ENCODE measurements at regions not wholly inside any gene's neighbourhood (a gene's known extent, or its start where the extent isn't known, plus 50 kb on each side); places are given as distances from the start of the nearest gene placed in this dataset.

GRCh38 chr18:56522816-56523215, 115.6 kb downstream of the TXNL1 start:
- TF ChIP-seq CTCF (IDR thresholded peaks at IDR 0.05) (no peak), POLR2A (IDR thresholded peaks at IDR 0.05) (no peak), POLR2AphosphoS5 (IDR thresholded peaks at IDR 0.05) (no peak)

All from prostate gland (tissue), 2 donors.